ENCODE measurements at regions not wholly inside any gene's neighbourhood (a gene's known extent, or its start where the extent isn't known, plus 50 kb on each side); places are given as distances from the start of the nearest gene placed in this dataset.

DNA sequence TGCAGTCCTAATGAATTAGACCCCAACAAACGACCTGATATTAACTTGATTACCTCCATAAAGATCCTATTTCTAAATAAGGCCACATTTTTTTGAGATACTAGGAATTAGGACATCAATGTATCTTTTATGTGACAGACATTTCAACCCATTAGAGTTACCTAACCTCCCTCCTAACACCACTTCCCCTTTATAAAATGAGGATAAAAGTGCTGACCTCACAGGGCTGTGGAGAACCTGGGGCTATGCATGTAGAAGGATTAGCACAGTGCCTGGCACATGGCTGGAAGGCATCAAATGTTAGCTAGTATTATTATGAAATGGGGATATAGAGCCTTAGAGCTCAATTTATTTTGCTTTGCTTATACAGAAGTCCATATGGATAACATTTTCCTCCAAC is 53.5 kb upstream of the LRRN1 start:
- H3K36me3 ChIP-seq: no peaks in the 10 kb centered on the region
- no peaks in the 10 kb centered on the region for H3K9me3 ChIP-seq
- DNase-seq (no peak), ATAC-seq (no peak)
- H3K27me3 ChIP-seq: no peaks in the 10 kb centered on the region
- no peak overlapping the region for H3K4me3 ChIP-seq
- TF ChIP-seq CTCF (IDR thresholded peaks at IDR 0.05): no peak
- no peak overlapping the region for H3K27ac ChIP-seq
- intact Hi-C loops (cut with DNase I): no loop called here
- WGBS, 2 donors: 58 to 65% methylated on average over 1 of the region's 1 CpG
- no peaks in the 10 kb centered on the region for H3K4me1 ChIP-seq

DNA sequence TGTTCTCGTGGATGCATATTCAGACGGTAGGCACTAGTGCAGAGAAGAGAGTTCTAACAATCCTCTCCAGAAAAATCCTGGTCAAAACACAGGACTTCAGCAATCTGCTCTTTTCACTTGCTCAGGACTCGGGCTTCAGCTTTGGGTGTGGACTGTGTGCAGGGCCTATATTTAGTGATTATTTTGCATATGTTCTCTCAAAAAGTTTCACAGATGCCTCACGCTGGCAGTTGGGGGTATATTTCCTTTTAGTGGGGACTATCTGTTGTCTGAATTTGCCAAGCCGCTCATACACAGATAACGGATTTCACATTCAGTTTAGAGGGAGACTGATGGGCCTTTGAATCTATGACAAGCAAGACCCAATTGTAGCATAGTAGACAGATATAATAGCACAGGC is 54.4 kb upstream of the LRRN1 start:
- no peaks in the 10 kb centered on the region for H3K9me3 ChIP-seq
- no peaks in the 10 kb centered on the region for H3K36me3 ChIP-seq
- H3K4me1 ChIP-seq: no peaks in the 10 kb centered on the region
- no peak overlapping the region for H3K4me3 ChIP-seq
- H3K27ac ChIP-seq: no peak overlapping the region
- no peaks in the 10 kb centered on the region for H3K27me3 ChIP-seq
- WGBS, 2 donors: 83 to 89% methylated on average over 6 of the region's 6 CpGs
- ATAC-seq: no peak
- DNase-seq: no peak
- intact Hi-C loops (cut with DNase I): no loop called here
- TF ChIP-seq CTCF (IDR thresholded peaks at IDR 0.05): no peak

DNA sequence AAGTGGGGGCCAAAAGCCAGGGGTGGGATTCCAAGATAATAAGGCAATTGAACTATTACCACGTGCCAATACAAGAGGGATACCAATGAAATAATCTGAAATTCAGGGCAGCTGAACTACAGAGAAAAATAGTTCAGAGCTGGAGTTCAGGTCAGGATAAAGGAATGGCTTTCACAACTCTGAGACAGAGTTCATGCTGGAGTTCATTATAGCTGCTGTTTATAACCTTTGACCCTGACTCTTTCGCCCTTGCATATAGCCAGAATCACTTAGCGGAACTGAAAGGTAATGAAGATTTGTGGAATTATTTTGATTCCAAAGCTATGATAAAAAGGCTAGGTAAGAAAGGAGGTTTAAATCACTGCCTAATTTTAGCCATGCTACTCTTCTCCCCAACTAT is 55.5 kb upstream of the LRRN1 start:
- H3K36me3 ChIP-seq: no peaks in the 10 kb centered on the region
- H3K4me3 ChIP-seq: no peak overlapping the region
- H3K27ac ChIP-seq: no peak overlapping the region
- no peaks in the 10 kb centered on the region for H3K9me3 ChIP-seq
- 80 to 81% methylated on average over 3 of the region's 3 CpGs for WGBS, 2 donors
- DNase-seq (no peak), ATAC-seq (no peak)
- no peaks in the 10 kb centered on the region for H3K4me1 ChIP-seq
- intact Hi-C loops (cut with DNase I): no loop called here
- no peaks in the 10 kb centered on the region for H3K27me3 ChIP-seq
- no peak for TF ChIP-seq CTCF (IDR thresholded peaks at IDR 0.05)

GRCh38 chr3:3740061-3740460 is 59.2 kb upstream of the LRRN1 start:
- WGBS, 2 donors: 75 to 90% methylated on average over 4 of the region's 4 CpGs
- intact Hi-C loops (cut with DNase I): no loop called here
- Histone ChIP-seq H3K9me3 (no peaks in the 10 kb centered on the region), H3K36me3 (no peaks in the 10 kb centered on the region), H3K27me3 (no peaks in the 10 kb centered on the region), H3K27ac (no peak overlapping the region), H3K4me1 (no peaks in the 10 kb centered on the region), H3K4me3 (no peak overlapping the region)
- no peak for DNase-seq
- TF ChIP-seq CTCF (IDR thresholded peaks at IDR 0.05): no peak
- no peak for ATAC-seq
